Endodermal cell (in vitro differentiated cells): ENCODE measurements at regions not wholly inside any gene's neighbourhood (a gene's known extent, or its start where the extent isn't known, plus 50 kb on each side); places are given as distances from the start of the nearest gene placed in this dataset.

Source experiments
- DNase-seq: peaks from one replicate; pipeline ENCODE4 v3.0.0-alpha.2; 2017
- H3K27ac ChIP-seq: 2 replicates; pipeline ENCODE4 v1.5.1; 2013; ENCODE audit warnings: mild to moderate bottlenecking, low read depth, low read length, moderate library complexity
- H3K27me3 ChIP-seq: 2 replicates; pipeline ENCODE4 v1.6.1; 2013; ENCODE audit warnings: mild to moderate bottlenecking, low read length, moderate library complexity; ENCODE audit not compliant: insufficient read depth, control insufficient read depth, poor library complexity, severe bottlenecking
- H3K36me3 ChIP-seq: 2 replicates; pipeline ENCODE4 v1.7.0; 2013; ENCODE audit warnings: mild to moderate bottlenecking, low read length, moderate library complexity; ENCODE audit not compliant: control insufficient read depth, insufficient read depth
- H3K4me1 ChIP-seq: one replicate; pipeline ENCODE4 v1.7.0; 2013; ENCODE audit warnings: low read length; ENCODE audit not compliant: control insufficient read depth, insufficient read depth
- H3K4me3 ChIP-seq: 2 replicates; pipeline ENCODE4 v1.5.1; 2013; ENCODE audit warnings: mild to moderate bottlenecking, low read length, moderate library complexity
- H3K9ac ChIP-seq: 2 replicates; pipeline ENCODE4 v1.6.1; 2013; ENCODE audit warnings: mild to moderate bottlenecking, low read length, moderate library complexity; ENCODE audit not compliant: poor library complexity, severe bottlenecking; ENCODE audit errors: extremely low read depth
- H3K9me3 ChIP-seq: 2 replicates; pipeline ENCODE4 v1.6.1; 2013; ENCODE audit warnings: mild to moderate bottlenecking, low read length, moderate library complexity; ENCODE audit not compliant: control insufficient read depth
- H3K27ac Mint-ChIP-seq: 2 replicates; pipeline ENCODE4 v1.8.0; 2020; ENCODE audit warnings: mixed read lengths
- H3K27me3 Mint-ChIP-seq: 2 replicates; pipeline ENCODE4 v1.8.0; 2021; ENCODE audit warnings: mild to moderate bottlenecking, mixed read lengths; ENCODE audit not compliant: insufficient read depth
- H3K36me3 Mint-ChIP-seq: 2 replicates; pipeline ENCODE4 v1.8.0; 2020; ENCODE audit warnings: low read depth, mixed read lengths
- H3K4me1 Mint-ChIP-seq: 2 replicates; pipeline ENCODE4 v1.8.0; 2020; ENCODE audit warnings: mixed read lengths
- H3K4me3 Mint-ChIP-seq: 2 replicates; pipeline ENCODE4 v1.8.0; 2020; ENCODE audit warnings: mild to moderate bottlenecking, moderate library complexity, mixed read lengths
- H3K9me3 Mint-ChIP-seq: 2 replicates; pipeline ENCODE4 v1.8.0; 2020; ENCODE audit warnings: mild to moderate bottlenecking, mixed read lengths
- WGBS, 2 experiments: methylation state at CpG; one replicate each; pipeline versions ENCODE4 v1.1.5 to v1.1.7; 2013; ENCODE audit warnings: missing lambda C conversion rate in 2 of 2, mixed read lengths in 1 of 2; ENCODE audit not compliant: insufficient coverage in 1 of 2, insufficient read length in 1 of 2; 5-methylcytosine and 5-hydroxymethylcytosine counted together
- TF ChIP-seq, protein P1 (sequence below): fragments of 200-600 bp; sonication (generic); conservative IDR thresholded peaks from 2 replicates; pipeline ENCODE4 v1.5.0; 2021; ENCODE audit warnings: antibody characterized with exemption, mild to moderate bottlenecking

DNA sequence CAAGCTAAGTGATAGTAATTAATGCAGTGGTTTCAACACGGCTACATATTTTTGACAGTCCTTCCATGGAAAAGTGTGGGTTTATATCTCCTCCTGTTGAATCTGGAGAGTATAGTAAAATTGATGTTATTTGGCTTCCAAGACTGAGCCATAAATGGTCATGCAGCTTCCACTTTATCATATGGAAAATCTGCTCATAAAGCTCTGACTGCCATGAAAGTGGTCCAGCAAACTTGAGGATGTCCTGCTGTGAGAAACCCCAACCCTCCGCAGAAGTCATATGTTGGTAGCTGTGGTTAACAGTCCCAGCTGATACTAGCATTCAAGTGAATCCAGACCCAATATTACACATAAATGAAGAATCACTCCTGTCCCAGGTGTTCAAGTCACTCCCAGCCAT is 378.3 kb downstream of the KCTD16 start:
- no peaks in the 10 kb centered on the region for H3K27me3 ChIP-seq
- Mint-ChIP-seq H3K4me3 (no peak overlapping the region), H3K9me3 (no peaks in the 10 kb centered on the region), H3K4me1 (no peaks in the 10 kb centered on the region), H3K27me3 (no peaks in the 10 kb centered on the region), H3K27ac (no peak overlapping the region), H3K36me3 (no peaks in the 10 kb centered on the region)
- H3K36me3 ChIP-seq, result no peaks in the 10 kb centered on the region
- no peaks in the 10 kb centered on the region for H3K4me1 ChIP-seq
- peaks cover 5% of the 10 kb centered on the region for H3K9me3 ChIP-seq
- DNase-seq, result no peak
- H3K27ac ChIP-seq, result no peak overlapping the region
- 71 to 81% methylated on average over 2 of the region's 2 CpGs for WGBS, 2 experiments
- TF ChIP-seq, protein P1, sequence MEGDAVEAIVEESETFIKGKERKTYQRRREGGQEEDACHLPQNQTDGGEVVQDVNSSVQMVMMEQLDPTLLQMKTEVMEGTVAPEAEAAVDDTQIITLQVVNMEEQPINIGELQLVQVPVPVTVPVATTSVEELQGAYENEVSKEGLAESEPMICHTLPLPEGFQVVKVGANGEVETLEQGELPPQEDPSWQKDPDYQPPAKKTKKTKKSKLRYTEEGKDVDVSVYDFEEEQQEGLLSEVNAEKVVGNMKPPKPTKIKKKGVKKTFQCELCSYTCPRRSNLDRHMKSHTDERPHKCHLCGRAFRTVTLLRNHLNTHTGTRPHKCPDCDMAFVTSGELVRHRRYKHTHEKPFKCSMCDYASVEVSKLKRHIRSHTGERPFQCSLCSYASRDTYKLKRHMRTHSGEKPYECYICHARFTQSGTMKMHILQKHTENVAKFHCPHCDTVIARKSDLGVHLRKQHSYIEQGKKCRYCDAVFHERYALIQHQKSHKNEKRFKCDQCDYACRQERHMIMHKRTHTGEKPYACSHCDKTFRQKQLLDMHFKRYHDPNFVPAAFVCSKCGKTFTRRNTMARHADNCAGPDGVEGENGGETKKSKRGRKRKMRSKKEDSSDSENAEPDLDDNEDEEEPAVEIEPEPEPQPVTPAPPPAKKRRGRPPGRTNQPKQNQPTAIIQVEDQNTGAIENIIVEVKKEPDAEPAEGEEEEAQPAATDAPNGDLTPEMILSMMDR, result no peak
- no peak overlapping the region for H3K4me3 ChIP-seq
- H3K9ac ChIP-seq, result no peak overlapping the region

GRCh38 chr5:144547098-144547499 is 376.4 kb downstream of the KCTD16 start:
- Histone ChIP-seq H3K4me3 (no peak overlapping the region), H3K36me3 (no peaks in the 10 kb centered on the region), H3K27ac (no peak overlapping the region), H3K4me1 (no peaks in the 10 kb centered on the region), H3K27me3 (no peaks in the 10 kb centered on the region), H3K9me3 (no peaks in the 10 kb centered on the region), H3K9ac (no peak overlapping the region)
- TF ChIP-seq, protein P1, result no peak
- no peak for DNase-seq
- Mint-ChIP-seq H3K4me1 (no peaks in the 10 kb centered on the region), H3K27ac (no peak overlapping the region), H3K27me3 (no peaks in the 10 kb centered on the region), H3K36me3 (no peaks in the 10 kb centered on the region), H3K4me3 (no peak overlapping the region), H3K9me3 (peaks cover 2% of the 10 kb centered on the region)
- WGBS, 2 experiments, result 93% methylated on average over 1 of the region's 1 CpG; no CpG with 5 or more reads in 1 of the 2 experiments

DNA sequence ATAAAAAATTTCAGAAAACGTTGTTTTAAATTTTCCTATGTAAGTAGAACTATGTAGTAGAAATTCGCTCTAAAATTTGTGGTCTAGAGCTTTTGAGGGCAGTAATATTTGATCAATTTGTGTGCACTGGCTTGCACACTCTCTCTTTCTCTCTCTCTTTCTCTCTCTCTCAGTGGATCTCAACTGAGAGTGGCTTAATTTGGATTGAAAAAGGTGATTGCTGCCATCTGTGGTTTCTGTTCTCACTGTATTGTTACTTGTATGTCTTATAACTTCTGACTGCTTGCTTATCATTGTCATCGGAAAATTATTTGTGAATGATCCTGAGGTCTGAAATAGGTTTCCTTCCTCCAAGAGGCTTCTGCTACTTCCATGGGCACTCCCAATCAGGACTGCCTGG is 368.2 kb downstream of the KCTD16 start:
- Mint-ChIP-seq H3K4me1 (no peaks in the 10 kb centered on the region), H3K27ac (no peak overlapping the region), H3K9me3 (peaks cover 17% of the 10 kb centered on the region), H3K36me3 (no peaks in the 10 kb centered on the region), H3K4me3 (no peak overlapping the region), H3K27me3 (no peaks in the 10 kb centered on the region)
- H3K27me3 ChIP-seq, result no peaks in the 10 kb centered on the region
- no peak for DNase-seq
- WGBS, 2 experiments, result 87 to 100% methylated on average over 1 to 3 of the region's 3 CpGs
- no peaks in the 10 kb centered on the region for H3K4me1 ChIP-seq
- TF ChIP-seq, protein P1, result no peak
- no peak overlapping the region for H3K27ac ChIP-seq
- H3K4me3 ChIP-seq, result no peak overlapping the region
- H3K9ac ChIP-seq, result no peak overlapping the region
- no peaks in the 10 kb centered on the region for H3K9me3 ChIP-seq
- no peaks in the 10 kb centered on the region for H3K36me3 ChIP-seq
